ENCODE measurements at regions not wholly inside any gene's neighbourhood (a gene's known extent, or its start where the extent isn't known, plus 50 kb on each side); places are given as distances from the start of the nearest gene placed in this dataset.

- TF ChIP-seq CTCF (IDR thresholded peaks at IDR 0.05; ENCODE audit: low read length) (no peak), EZH2 (optimal IDR thresholded peaks at IDR 0.05; ENCODE audit: low read depth, low read length) (no peak), EZH2phosphoT487 (IDR thresholded peaks at IDR 0.05; ENCODE audit: low read length) (no peak)
Measured at GRCh38 chr1:209260136-209260535, 323.4 kb upstream of the CAMK1G start.

All from MM.1S (cell line).